ENCODE measurements at regions not wholly inside any gene's neighbourhood (a gene's known extent, or its start where the extent isn't known, plus 50 kb on each side); places are given as distances from the start of the nearest gene placed in this dataset.

- H3K9me3 ChIP-seq (ENCODE audit: low read length) = no peaks in the 10 kb centered on the region
- H3K36me3 ChIP-seq (ENCODE audit: insufficient read depth, low read length) = no peaks in the 10 kb centered on the region
- H3K9me2 ChIP-seq (ENCODE audit: low read depth, low read length) = no peaks in the 10 kb centered on the region
- H3K27me3 ChIP-seq (ENCODE audit: insufficient read depth, low read length) = no peaks in the 10 kb centered on the region
- no peak for TF ChIP-seq EZH2 (IDR thresholded peaks at IDR 0.05; ENCODE audit: borderline replicate concordance, low read length)
- TF ChIP-seq CTCF (IDR thresholded peaks at IDR 0.05; ENCODE audit: low read length) = no peak
- no peaks in the 10 kb centered on the region for H4K20me1 ChIP-seq (ENCODE audit: insufficient read depth, low read length)
- H3K79me2 ChIP-seq (ENCODE audit: insufficient read depth, low read length) = no peaks in the 10 kb centered on the region
- no peaks in the 10 kb centered on the region for H3F3A ChIP-seq (ENCODE audit: insufficient read depth, low read length)
- no peak overlapping the region for H3K4me2 ChIP-seq (ENCODE audit: low read length)
- H3K9ac ChIP-seq (ENCODE audit: low read length) = no peak overlapping the region
- no peak overlapping the region for H2AFZ ChIP-seq (ENCODE audit: low read length)
- no peak overlapping the region for H3K4me3 ChIP-seq (ENCODE audit: low read depth, low read length, poor library complexity, severe bottlenecking)
- no peaks in the 10 kb centered on the region for H3K4me1 ChIP-seq (ENCODE audit: insufficient read depth, low read length, severe bottlenecking)
- no peak overlapping the region for H3K27ac ChIP-seq (ENCODE audit: low read depth, low read length, poor library complexity, severe bottlenecking)
These were observed 80.9 kb upstream of the KLF13 start for GRCh38 chr15:31245756-31246155.

GRCh38 chr15:31247404-31247803, 79.2 kb upstream of the KLF13 start:
- Histone ChIP-seq H3K27me3 (ENCODE audit: insufficient read depth, low read length) (no peaks in the 10 kb centered on the region), H3K9me3 (ENCODE audit: low read length) (no peaks in the 10 kb centered on the region), H3K4me3 (ENCODE audit: low read depth, low read length, poor library complexity, severe bottlenecking) (no peak overlapping the region), H3K4me2 (ENCODE audit: low read length) (no peak overlapping the region), H2AFZ (ENCODE audit: low read length) (no peak overlapping the region), H3K4me1 (ENCODE audit: insufficient read depth, low read length, severe bottlenecking) (peaks cover 10% of the 10 kb centered on the region), H4K20me1 (ENCODE audit: insufficient read depth, low read length) (no peaks in the 10 kb centered on the region), H3K79me2 (ENCODE audit: insufficient read depth, low read length) (no peaks in the 10 kb centered on the region), H3K9ac (ENCODE audit: low read length) (no peak overlapping the region), H3K27ac (ENCODE audit: low read depth, low read length, poor library complexity, severe bottlenecking) (no peak overlapping the region), H3K9me2 (ENCODE audit: low read depth, low read length) (no peaks in the 10 kb centered on the region), H3K36me3 (ENCODE audit: insufficient read depth, low read length) (no peaks in the 10 kb centered on the region), H3F3A (ENCODE audit: insufficient read depth, low read length) (no peaks in the 10 kb centered on the region)
- TF ChIP-seq EZH2 (IDR thresholded peaks at IDR 0.05; ENCODE audit: borderline replicate concordance, low read length) (no peak), CTCF (IDR thresholded peaks at IDR 0.05; ENCODE audit: low read length) (no peak)

DNA sequence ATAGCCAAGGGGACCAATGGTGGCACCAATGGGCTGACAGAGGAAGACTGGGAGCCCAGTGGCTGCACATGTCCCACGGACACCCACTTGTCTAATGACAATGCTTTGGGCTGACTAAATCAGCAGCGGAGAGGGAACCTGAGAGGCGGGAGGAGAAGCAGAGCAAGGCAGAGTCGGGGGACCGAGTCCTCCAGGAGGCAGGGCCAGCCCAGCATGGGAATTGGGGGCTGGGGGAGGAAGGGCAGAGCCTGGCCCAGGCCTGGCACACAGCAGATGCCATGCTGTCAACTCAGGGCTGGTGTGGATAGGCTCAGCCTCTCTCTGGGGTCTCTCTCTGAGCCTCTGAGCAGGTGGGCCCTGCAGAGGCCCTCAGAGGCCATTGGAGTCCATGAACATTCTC, 78.4 kb upstream of the KLF13 start:
- H3K9me3 ChIP-seq (ENCODE audit: low read length) = no peaks in the 10 kb centered on the region
- H3K36me3 ChIP-seq (ENCODE audit: insufficient read depth, low read length) = no peaks in the 10 kb centered on the region
- no peaks in the 10 kb centered on the region for H3K79me2 ChIP-seq (ENCODE audit: insufficient read depth, low read length)
- no peaks in the 10 kb centered on the region for H3F3A ChIP-seq (ENCODE audit: insufficient read depth, low read length)
- no peak overlapping the region for H3K9ac ChIP-seq (ENCODE audit: low read length)
- no peak overlapping the region for H3K4me3 ChIP-seq (ENCODE audit: low read depth, low read length, poor library complexity, severe bottlenecking)
- TF ChIP-seq EZH2 (IDR thresholded peaks at IDR 0.05; ENCODE audit: borderline replicate concordance, low read length) = no peak
- no peak for TF ChIP-seq CTCF (IDR thresholded peaks at IDR 0.05; ENCODE audit: low read length)
- no peaks in the 10 kb centered on the region for H3K9me2 ChIP-seq (ENCODE audit: low read depth, low read length)
- H3K4me2 ChIP-seq (ENCODE audit: low read length) = no peak overlapping the region
- no peaks in the 10 kb centered on the region for H4K20me1 ChIP-seq (ENCODE audit: insufficient read depth, low read length)
- H2AFZ ChIP-seq (ENCODE audit: low read length) = no peak overlapping the region
- H3K4me1 ChIP-seq (ENCODE audit: insufficient read depth, low read length, severe bottlenecking) = peaks cover 14% of the 10 kb centered on the region
- H3K27ac ChIP-seq (ENCODE audit: low read depth, low read length, poor library complexity, severe bottlenecking) = no peak overlapping the region
- H3K27me3 ChIP-seq (ENCODE audit: insufficient read depth, low read length) = no peaks in the 10 kb centered on the region

Data from OCI-LY1 (cell line).